Loucy (cell line): ENCODE measurements at regions not wholly inside any gene's neighbourhood (a gene's known extent, or its start where the extent isn't known, plus 50 kb on each side); places are given as distances from the start of the nearest gene placed in this dataset.

ENCODE experiments used
- H2AFZ ChIP-seq: fragments of 200-600 bp; sonication (generic); 2 replicates; pipeline ENCODE4 v1.6.0; 2016; ENCODE audit warnings: antibody characterized with exemption, mild to moderate bottlenecking, low read length, moderate library complexity
- H3F3A ChIP-seq: fragments of 200-600 bp; 2 replicates; pipeline ENCODE4 v1.6.0; 2016; ENCODE audit warnings: antibody characterized with exemption, low read depth, mild to moderate bottlenecking
- H3K27me3 ChIP-seq: fragments of 200-600 bp; sonication (generic); 2 replicates; pipeline ENCODE4 v1.6.1; 2014; ENCODE audit warnings: low read length, mild to moderate bottlenecking; ENCODE audit not compliant: insufficient read depth, poor library complexity, severe bottlenecking
- H3K36me3 ChIP-seq: fragments of 200-600 bp; sonication (generic); 2 replicates; pipeline ENCODE4 v1.6.1; 2016; ENCODE audit warnings: low read length; ENCODE audit not compliant: insufficient read depth
- H3K4me1 ChIP-seq: fragments of 200-600 bp; sonication (generic); 2 replicates; pipeline ENCODE4 v1.5.1; 2014; ENCODE audit warnings: low read length, mild to moderate bottlenecking; ENCODE audit not compliant: insufficient read depth, poor library complexity, severe bottlenecking
- H3K4me2 ChIP-seq: fragments of 200-600 bp; sonication (generic); 2 replicates; pipeline ENCODE4 v1.6.0; 2014; ENCODE audit warnings: antibody characterized with exemption, low read length, low read depth, mild to moderate bottlenecking; ENCODE audit not compliant: poor library complexity, severe bottlenecking
- H3K4me3 ChIP-seq: fragments of 200-600 bp; sonication (generic); 2 replicates; pipeline ENCODE4 v1.5.1; 2014; ENCODE audit warnings: low read length, mild to moderate bottlenecking, mixed read lengths; ENCODE audit not compliant: poor library complexity, severe bottlenecking
- H3K79me2 ChIP-seq: fragments of 200-600 bp; sonication (generic); 2 replicates; pipeline ENCODE4 v1.6.1; 2014; ENCODE audit warnings: low read length; ENCODE audit not compliant: insufficient read depth
- H3K9ac ChIP-seq: fragments of 200-600 bp; sonication (generic); 2 replicates; pipeline ENCODE4 v1.6.0; 2014; ENCODE audit warnings: mild to moderate bottlenecking, low read depth, low read length, moderate library complexity; ENCODE audit not compliant: poor library complexity, severe bottlenecking
- H3K9me2 ChIP-seq: fragments of 200-600 bp; sonication (generic); replicated peaks from 2 replicates; pipeline ENCODE4 v1.6.1; 2016; ENCODE audit warnings: low read depth, low read length, mixed read lengths
- H3K9me3 ChIP-seq: fragments of 200-600 bp; sonication (generic); 2 replicates; pipeline ENCODE4 v1.6.1; 2014; ENCODE audit warnings: mild to moderate bottlenecking, antibody characterized with exemption, low read length, low read depth; ENCODE audit not compliant: insufficient read depth
- H4K20me1 ChIP-seq: fragments of 200-600 bp; sonication (generic); 2 replicates; pipeline ENCODE4 v1.6.0; 2014; ENCODE audit warnings: antibody characterized with exemption, low read length, mild to moderate bottlenecking; ENCODE audit not compliant: insufficient read depth, poor library complexity, severe bottlenecking
- EZH2phosphoT487 ChIP-seq: fragments of 200-600 bp; IDR thresholded peaks from 2 replicates; pipeline ENCODE4 v1.6.1; 2018; ENCODE audit warnings: antibody characterized with exemption, mild to moderate bottlenecking, moderate library complexity, borderline replicate concordance
- TF ChIP-seq, protein P1 (sequence below): fragments of 200-600 bp; sonication (generic); conservative IDR thresholded peaks from 2 replicates; pipeline ENCODE4 v1.5.1; 2014; ENCODE audit warnings: mild to moderate bottlenecking, antibody characterized with exemption, low read length

- H3K4me3 ChIP-seq = no peak overlapping the region
- no peak overlapping the region for H2AFZ ChIP-seq
- no peaks in the 10 kb centered on the region for H3K79me2 ChIP-seq
- H3K4me1 ChIP-seq = no peaks in the 10 kb centered on the region
- no peaks in the 10 kb centered on the region for H3K9me3 ChIP-seq
- no peaks in the 10 kb centered on the region for H4K20me1 ChIP-seq
- no peaks in the 10 kb centered on the region for H3K27me3 ChIP-seq
- no peak for TF ChIP-seq EZH2phosphoT487
- TF ChIP-seq, protein P1, sequence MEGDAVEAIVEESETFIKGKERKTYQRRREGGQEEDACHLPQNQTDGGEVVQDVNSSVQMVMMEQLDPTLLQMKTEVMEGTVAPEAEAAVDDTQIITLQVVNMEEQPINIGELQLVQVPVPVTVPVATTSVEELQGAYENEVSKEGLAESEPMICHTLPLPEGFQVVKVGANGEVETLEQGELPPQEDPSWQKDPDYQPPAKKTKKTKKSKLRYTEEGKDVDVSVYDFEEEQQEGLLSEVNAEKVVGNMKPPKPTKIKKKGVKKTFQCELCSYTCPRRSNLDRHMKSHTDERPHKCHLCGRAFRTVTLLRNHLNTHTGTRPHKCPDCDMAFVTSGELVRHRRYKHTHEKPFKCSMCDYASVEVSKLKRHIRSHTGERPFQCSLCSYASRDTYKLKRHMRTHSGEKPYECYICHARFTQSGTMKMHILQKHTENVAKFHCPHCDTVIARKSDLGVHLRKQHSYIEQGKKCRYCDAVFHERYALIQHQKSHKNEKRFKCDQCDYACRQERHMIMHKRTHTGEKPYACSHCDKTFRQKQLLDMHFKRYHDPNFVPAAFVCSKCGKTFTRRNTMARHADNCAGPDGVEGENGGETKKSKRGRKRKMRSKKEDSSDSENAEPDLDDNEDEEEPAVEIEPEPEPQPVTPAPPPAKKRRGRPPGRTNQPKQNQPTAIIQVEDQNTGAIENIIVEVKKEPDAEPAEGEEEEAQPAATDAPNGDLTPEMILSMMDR = no peak
- no peaks in the 10 kb centered on the region for H3K36me3 ChIP-seq
- no peaks in the 10 kb centered on the region for H3F3A ChIP-seq
- H3K9ac ChIP-seq = no peak overlapping the region
- no peak overlapping the region for H3K4me2 ChIP-seq
- H3K9me2 ChIP-seq = no peaks in the 10 kb centered on the region
Observed at GRCh38 chr11:130634186-130634585, 185.7 kb downstream of the ADAMTS15 start.

DNA sequence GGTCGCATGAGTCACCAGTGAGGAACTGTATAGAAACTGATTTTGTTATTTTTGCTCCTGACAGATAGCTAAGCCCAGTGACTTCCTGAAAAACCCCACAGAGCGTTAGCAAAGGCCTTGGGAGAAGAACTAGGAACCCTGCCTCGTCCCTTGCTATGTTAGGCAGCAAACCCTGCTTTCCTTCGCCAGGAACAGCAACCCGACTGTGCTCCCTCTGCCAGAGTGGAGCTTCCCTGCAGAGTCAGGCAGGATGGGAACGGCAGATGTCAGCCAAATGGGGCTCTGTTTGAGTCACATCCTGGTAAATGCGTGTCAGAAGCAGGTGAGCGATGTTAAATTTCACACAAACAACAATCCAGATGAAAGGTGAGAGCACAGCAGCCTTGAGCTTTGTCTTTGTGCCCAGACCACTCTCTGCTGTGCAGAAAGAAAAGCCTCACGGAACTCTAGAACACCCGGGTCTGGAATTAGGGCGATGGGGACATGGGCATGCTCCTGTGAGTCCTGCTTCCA is 186.6 kb downstream of the ADAMTS15 start:
- Histone ChIP-seq H3K4me2 (no peak overlapping the region), H3K9me2 (no peaks in the 10 kb centered on the region), H3K79me2 (no peaks in the 10 kb centered on the region), H4K20me1 (no peaks in the 10 kb centered on the region), H3F3A (no peaks in the 10 kb centered on the region), H3K9me3 (no peaks in the 10 kb centered on the region), H3K4me1 (no peaks in the 10 kb centered on the region), H3K36me3 (no peaks in the 10 kb centered on the region), H3K9ac (no peak overlapping the region), H3K27me3 (no peaks in the 10 kb centered on the region), H3K4me3 (no peak overlapping the region), H2AFZ (no peak overlapping the region)
- TF ChIP-seq, protein P1 = no peak
- TF ChIP-seq EZH2phosphoT487 = no peak

GRCh38 chr11:130635937-130636630 is 187.6 kb downstream of the ADAMTS15 start:
- H2AFZ ChIP-seq = no peak overlapping the region
- no peak overlapping the region for H3K9ac ChIP-seq
- no peaks in the 10 kb centered on the region for H3F3A ChIP-seq
- H4K20me1 ChIP-seq = no peaks in the 10 kb centered on the region
- H3K27me3 ChIP-seq = no peaks in the 10 kb centered on the region
- no peak overlapping the region for H3K4me2 ChIP-seq
- no peaks in the 10 kb centered on the region for H3K4me1 ChIP-seq
- H3K9me3 ChIP-seq = no peaks in the 10 kb centered on the region
- no peaks in the 10 kb centered on the region for H3K9me2 ChIP-seq
- H3K4me3 ChIP-seq = no peak overlapping the region
- H3K79me2 ChIP-seq = no peaks in the 10 kb centered on the region
- TF ChIP-seq, protein P1 = no peak
- TF ChIP-seq EZH2phosphoT487 = no peak
- H3K36me3 ChIP-seq = no peaks in the 10 kb centered on the region
